ENCODE measurements at regions not wholly inside any gene's neighbourhood (a gene's known extent, or its start where the extent isn't known, plus 50 kb on each side); places are given as distances from the start of the nearest gene placed in this dataset.

- TF ChIP-seq POLR2A (IDR thresholded peaks at IDR 0.05; ENCODE audit: low read depth, low read length) (no peak), TAF1 (IDR thresholded peaks at IDR 0.05; ENCODE audit: borderline replicate concordance, low read depth, low read length) (no peak)
These were observed 638.2 kb downstream of the AMY1C start for GRCh38 chr1:104387716-104388508.
